HepG2 (cell line): ENCODE measurements at regions not wholly inside any gene's neighbourhood (a gene's known extent, or its start where the extent isn't known, plus 50 kb on each side); places are given as distances from the start of the nearest gene placed in this dataset.

Source experiments
- IKZF1 ChIP-seq: fragments of 450-650 bp; IDR thresholded peaks from 2 replicates; pipeline ENCODE4 v1.7.1; 2016
- KDM4B ChIP-seq: sonication (generic); formaldehyde crosslinking; IDR thresholded peaks from 2 replicates; pipeline ENCODE4 v1.4.0; 2020; ENCODE audit warnings: missing genetic modification reagents
- SYNCRIP ChIP-seq: fragments of 200-400 bp; formaldehyde crosslinking; IDR thresholded peaks from 2 replicates; pipeline ENCODE4 v1.6.1; 2018; ENCODE audit warnings: mild to moderate bottlenecking, low read depth, low read length; ENCODE audit not compliant: insufficient read depth
- ZC3H13 ChIP-seq: sonication (generic); formaldehyde crosslinking; IDR thresholded peaks from 2 replicates; pipeline ENCODE4 v1.8.1; 2023; ENCODE audit warnings: mild to moderate bottlenecking, missing genetic modification reagents, moderate library complexity
- ZNF850 ChIP-seq: sonication (generic); formaldehyde crosslinking; conservative IDR thresholded peaks from 2 replicates; pipeline ENCODE4 v1.9.0; 2021; ENCODE audit warnings: mild to moderate bottlenecking, missing genetic modification reagents
- TF ChIP-seq, protein P1 (sequence below): sonication (generic); formaldehyde crosslinking; IDR thresholded peaks from 2 replicates; pipeline ENCODE4 v1.4.0; 2020; ENCODE audit warnings: missing genetic modification reagents
- TF ChIP-seq, protein P2 (sequence below): sonication (generic); formaldehyde crosslinking; IDR thresholded peaks from 2 replicates; pipeline ENCODE4 v1.5.0; 2020; ENCODE audit warnings: missing genetic modification reagents
- TF ChIP-seq, protein P3 (sequence below): IDR thresholded peaks from 2 replicates; pipeline ENCODE4 v1.6.1; 2016; ENCODE audit warnings: missing biosample characterization, missing genetic modification reagents, low read depth
- TF ChIP-seq, protein P4 (sequence below): sonication (generic); formaldehyde crosslinking; IDR thresholded peaks from 2 replicates; pipeline ENCODE4 v1.4.0; 2020; ENCODE audit warnings: missing genetic modification reagents
- TF ChIP-seq, protein P5 (sequence below): sonication (generic); formaldehyde crosslinking; IDR thresholded peaks from 2 replicates; pipeline ENCODE4 v1.4.0; 2020; ENCODE audit warnings: missing genetic modification reagents; ENCODE audit errors: not compliant biosample characterization

DNA sequence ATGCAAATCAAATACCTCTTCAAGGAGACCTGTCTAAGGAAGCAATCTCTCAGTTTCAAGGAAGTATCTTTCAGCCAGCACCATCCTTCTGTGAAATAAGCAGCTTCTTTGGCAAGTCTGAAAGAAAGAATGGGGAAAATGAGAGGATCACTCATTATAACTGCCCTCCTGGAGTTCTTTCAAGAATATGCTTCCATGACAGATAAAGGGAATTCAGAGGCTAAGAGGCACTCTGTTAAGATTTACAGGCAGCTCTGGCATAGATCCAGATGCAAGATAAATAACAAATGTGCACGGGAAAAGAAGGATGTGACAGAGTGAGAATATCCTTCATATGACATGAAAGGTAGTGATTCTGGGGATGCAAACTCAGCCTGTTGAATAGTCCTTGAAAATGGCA is 348.2 kb upstream of the CCNG1 start (continued):
- TF ChIP-seq, protein P1, sequence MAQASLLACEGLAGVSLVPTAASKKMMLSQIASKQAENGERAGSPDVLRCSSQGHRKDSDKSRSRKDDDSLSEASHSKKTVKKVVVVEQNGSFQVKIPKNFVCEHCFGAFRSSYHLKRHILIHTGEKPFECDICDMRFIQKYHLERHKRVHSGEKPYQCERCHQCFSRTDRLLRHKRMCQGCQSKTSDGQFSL, result no peak
- no peak for TF ChIP-seq SYNCRIP
- TF ChIP-seq, protein P2, sequence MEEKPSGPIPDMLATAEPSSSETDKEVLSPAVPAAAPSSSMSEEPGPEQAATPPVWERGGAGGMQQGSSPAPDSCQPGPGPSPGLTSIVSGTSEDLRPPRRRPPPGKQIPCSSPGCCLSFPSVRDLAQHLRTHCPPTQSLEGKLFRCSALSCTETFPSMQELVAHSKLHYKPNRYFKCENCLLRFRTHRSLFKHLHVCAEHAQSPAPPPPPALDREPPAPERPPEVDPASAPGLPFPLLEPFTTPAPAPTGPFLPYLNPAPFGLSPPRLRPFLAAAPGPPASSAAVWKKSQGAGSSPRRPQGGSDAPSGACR, result no peak
- TF ChIP-seq ZNF850 (CRISPR knock-in tag), result no peak
- TF ChIP-seq, protein P3, sequence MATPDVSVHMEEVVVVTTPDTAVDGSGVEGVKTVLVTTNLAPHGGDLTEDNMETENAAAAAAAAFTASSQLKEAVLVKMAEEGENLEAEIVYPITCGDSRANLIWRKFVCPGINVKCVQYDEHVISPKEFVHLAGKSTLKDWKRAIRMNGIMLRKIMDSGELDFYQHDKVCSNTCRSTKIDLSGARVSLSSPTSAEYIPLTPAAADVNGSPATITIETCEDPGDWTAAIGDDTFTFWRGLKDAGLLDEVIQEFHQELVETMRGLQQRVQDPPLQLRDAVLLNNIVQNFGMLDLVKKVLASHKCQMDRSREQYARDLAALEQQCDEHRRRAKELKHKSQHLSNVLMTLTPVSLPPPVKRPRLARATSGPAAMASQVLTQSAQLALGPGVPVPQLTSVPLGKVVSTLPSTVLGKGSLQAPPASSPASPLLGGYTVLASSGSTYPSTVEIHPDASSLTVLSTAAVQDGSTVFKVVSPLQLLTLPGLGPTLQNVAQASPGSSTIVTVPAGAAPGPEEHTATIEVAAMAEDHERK (CRISPR knock-in tag), result no peak
- no peak for TF ChIP-seq IKZF1
- no peak for TF ChIP-seq ZC3H13 (CRISPR knock-in tag)
- TF ChIP-seq, protein P4, sequence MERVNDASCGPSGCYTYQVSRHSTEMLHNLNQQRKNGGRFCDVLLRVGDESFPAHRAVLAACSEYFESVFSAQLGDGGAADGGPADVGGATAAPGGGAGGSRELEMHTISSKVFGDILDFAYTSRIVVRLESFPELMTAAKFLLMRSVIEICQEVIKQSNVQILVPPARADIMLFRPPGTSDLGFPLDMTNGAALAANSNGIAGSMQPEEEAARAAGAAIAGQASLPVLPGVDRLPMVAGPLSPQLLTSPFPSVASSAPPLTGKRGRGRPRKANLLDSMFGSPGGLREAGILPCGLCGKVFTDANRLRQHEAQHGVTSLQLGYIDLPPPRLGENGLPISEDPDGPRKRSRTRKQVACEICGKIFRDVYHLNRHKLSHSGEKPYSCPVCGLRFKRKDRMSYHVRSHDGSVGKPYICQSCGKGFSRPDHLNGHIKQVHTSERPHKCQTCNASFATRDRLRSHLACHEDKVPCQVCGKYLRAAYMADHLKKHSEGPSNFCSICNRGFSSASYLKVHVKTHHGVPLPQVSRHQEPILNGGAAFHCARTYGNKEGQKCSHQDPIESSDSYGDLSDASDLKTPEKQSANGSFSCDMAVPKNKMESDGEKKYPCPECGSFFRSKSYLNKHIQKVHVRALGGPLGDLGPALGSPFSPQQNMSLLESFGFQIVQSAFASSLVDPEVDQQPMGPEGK, result no peak
- no peak for TF ChIP-seq KDM4B
- TF ChIP-seq, protein P5, sequence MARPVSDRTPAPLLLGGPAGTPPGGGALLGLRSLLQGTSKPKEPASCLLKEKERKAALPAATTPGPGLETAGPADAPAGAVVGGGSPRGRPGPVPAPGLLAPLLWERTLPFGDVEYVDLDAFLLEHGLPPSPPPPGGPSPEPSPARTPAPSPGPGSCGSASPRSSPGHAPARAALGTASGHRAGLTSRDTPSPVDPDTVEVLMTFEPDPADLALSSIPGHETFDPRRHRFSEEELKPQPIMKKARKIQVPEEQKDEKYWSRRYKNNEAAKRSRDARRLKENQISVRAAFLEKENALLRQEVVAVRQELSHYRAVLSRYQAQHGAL (CRISPR knock-in tag), result no peak
